Thoracic aorta (tissue), 2 donors: ENCODE measurements at regions not wholly inside any gene's neighbourhood (a gene's known extent, or its start where the extent isn't known, plus 50 kb on each side); places are given as distances from the start of the nearest gene placed in this dataset.

Source experiments
- ATAC-seq: fragments of 150-250 bp; one replicate; pipeline ENCODE4 v1.8.0; 2017; ENCODE audit warnings: low read depth; ENCODE audit not compliant: insufficient number of reproducible peaks, low FRiP score
- DNase-seq: peaks from one replicate; pipeline ENCODE4 v3.0.0-alpha.2; 2020; ENCODE audit warnings: low spot score
- H3K27ac ChIP-seq, 2 donors: fragments of 200-600 bp; sonication (generic); 1 replicate in 1 of 2; 2 replicates in 1 of 2; pipeline ENCODE4 v1.5.1; 2016; ENCODE audit warnings: mild to moderate bottlenecking in 2 of 2, moderate library complexity in 2 of 2
- H3K27me3 ChIP-seq: fragments of 200-600 bp; sonication (generic); replicated peaks from 2 replicates; pipeline ENCODE4 v1.6.0; 2016; ENCODE audit warnings: mild to moderate bottlenecking; ENCODE audit not compliant: insufficient read depth
- H3K36me3 ChIP-seq: fragments of 200-600 bp; sonication (generic); one replicate; pipeline ENCODE4 v1.5.1; 2016
- H3K4me1 ChIP-seq, 2 donors: fragments of 200-600 bp; sonication (generic); 1 replicate in 1 of 2; 2 replicates in 1 of 2; pipeline versions ENCODE4 v1.5.1 to v1.6.0; 2016; ENCODE audit warnings: low read depth in 2 of 2, mild to moderate bottlenecking in 1 of 2; ENCODE audit not compliant: control insufficient read depth in 1 of 2
- H3K4me3 ChIP-seq: fragments of 200-600 bp; sonication (generic); 2 replicates; pipeline ENCODE4 v1.5.1; 2016; ENCODE audit warnings: mild to moderate bottlenecking
- H3K9me3 ChIP-seq: fragments of 200-600 bp; sonication (generic); 2 replicates; pipeline ENCODE4 v1.5.1; 2016
- CTCF ChIP-seq: fragments of 200-600 bp; sonication (generic); IDR thresholded peaks from one replicate; pipeline ENCODE4 v1.5.1; 2019; ENCODE audit warnings: antibody characterized with exemption

DNA sequence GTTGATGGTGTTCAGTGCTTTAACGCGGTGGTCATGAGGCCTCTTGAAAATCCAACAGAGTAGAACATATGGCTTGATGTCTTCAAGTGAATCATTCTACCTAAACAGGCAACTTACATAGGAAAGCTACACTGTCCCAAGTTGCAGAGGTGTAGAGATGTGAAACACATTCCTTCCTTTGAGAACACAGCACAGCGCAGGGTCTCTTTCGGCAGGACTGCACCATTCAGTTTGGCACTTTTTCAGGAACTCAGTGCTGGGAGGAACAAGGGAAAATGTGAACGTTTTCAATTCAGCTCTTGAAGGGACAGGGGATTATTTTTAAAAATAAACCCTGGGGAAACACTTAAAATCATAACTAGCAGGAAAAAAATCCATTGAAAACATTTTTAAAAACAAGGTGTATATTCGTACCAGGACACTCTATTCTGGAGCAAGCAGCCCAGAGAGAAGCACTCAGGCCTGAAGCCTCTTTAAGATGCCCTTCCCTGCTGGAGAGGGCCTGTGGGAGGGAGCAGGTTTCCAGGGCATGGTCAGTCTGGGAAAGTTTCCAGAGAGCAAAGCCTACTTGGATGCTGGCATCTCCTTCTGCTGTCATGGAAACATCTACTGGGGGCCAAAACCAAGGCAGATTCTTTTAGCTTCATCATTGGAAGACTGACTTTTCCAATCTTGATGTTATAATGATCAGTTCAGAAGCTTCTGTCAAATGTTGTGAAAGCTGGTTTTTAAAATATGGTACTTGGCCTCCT is 60.4 kb upstream of the NPVF start:
- DNase-seq (no peak), ATAC-seq (no peak)
- H3K4me1 ChIP-seq: peaks cover 2 to 17% of the 10 kb centered on the region in 2 donors
- no peaks in the 10 kb centered on the region for H3K27me3 ChIP-seq
- no peak overlapping the region for H3K27ac ChIP-seq
- H3K36me3 ChIP-seq: no peaks in the 10 kb centered on the region
- H3K4me3 ChIP-seq: no peak overlapping the region
- no peaks in the 10 kb centered on the region for H3K9me3 ChIP-seq
- TF ChIP-seq CTCF: no peak

- DNase-seq: no peak
- Histone ChIP-seq H3K4me1 (peaks cover 2 to 17% of the 10 kb centered on the region in 2 donors), H3K36me3 (no peaks in the 10 kb centered on the region), H3K27me3 (no peaks in the 10 kb centered on the region), H3K9me3 (no peaks in the 10 kb centered on the region), H3K27ac (no peak overlapping the region), H3K4me3 (no peak overlapping the region)
- TF ChIP-seq CTCF: no peak
- ATAC-seq: no peak
Measured at GRCh38 chr7:25289518-25289917, 61.2 kb upstream of the NPVF start.

DNA sequence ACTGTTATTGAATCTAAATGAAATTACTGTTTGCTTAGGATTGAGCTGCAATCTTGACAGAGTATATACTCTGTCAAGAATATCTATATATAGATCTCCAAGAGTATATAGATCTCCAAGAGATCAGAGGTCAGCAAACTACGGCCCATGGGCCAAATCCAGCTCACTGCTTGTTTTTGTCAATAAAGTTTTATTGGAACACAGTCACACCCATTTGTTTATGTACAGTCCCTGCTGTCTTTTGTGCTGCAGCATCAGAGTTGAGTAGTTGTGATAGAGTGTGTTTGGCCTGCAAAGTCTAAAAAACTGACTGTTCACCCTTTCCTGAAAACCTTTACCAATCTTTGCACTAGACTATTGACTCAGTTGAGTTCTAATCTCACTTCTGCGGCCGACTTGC is 66.3 kb upstream of the NPVF start:
- Histone ChIP-seq H3K27ac (no peak overlapping the region), H3K4me3 (no peak overlapping the region), H3K36me3 (no peaks in the 10 kb centered on the region), H3K4me1 (peaks cover 0 to 4% of the 10 kb centered on the region in 2 donors), H3K27me3 (no peaks in the 10 kb centered on the region), H3K9me3 (no peaks in the 10 kb centered on the region)
- no peak for TF ChIP-seq CTCF
- ATAC-seq: no peak
- no peak for DNase-seq

DNA sequence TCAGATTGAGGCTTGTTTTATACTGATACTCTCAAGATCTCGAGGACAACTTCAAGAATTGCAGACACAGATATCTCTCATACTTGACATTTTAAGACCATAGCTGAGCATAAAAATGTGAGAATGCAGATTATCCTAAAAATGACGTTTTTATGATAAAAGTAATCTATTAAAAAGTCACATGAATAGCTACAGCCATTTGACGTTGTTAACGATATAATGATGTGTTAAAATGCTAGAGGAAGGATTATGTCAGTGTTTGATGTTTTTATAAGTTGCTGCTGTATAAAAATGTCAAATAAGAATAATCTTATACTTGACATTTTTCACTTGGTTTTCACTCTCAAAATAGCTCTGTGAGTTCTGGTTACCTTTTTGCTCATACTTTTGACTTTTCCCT is 67.1 kb upstream of the NPVF start:
- Histone ChIP-seq H3K36me3 (no peaks in the 10 kb centered on the region), H3K4me1 (no peaks in the 10 kb centered on the region), H3K4me3 (no peak overlapping the region), H3K9me3 (no peaks in the 10 kb centered on the region), H3K27ac (no peak overlapping the region), H3K27me3 (no peaks in the 10 kb centered on the region)
- ATAC-seq: no peak
- no peak for DNase-seq
- TF ChIP-seq CTCF: no peak

GRCh38 chr7:25296086-25296485 is 67.8 kb upstream of the NPVF start:
- no peaks in the 10 kb centered on the region for H3K4me1 ChIP-seq
- no peaks in the 10 kb centered on the region for H3K27me3 ChIP-seq
- DNase-seq: no peak
- H3K9me3 ChIP-seq: no peaks in the 10 kb centered on the region
- no peak overlapping the region for H3K27ac ChIP-seq
- ATAC-seq: no peak
- TF ChIP-seq CTCF: no peak
- no peaks in the 10 kb centered on the region for H3K36me3 ChIP-seq
- no peak overlapping the region for H3K4me3 ChIP-seq
